Lower lobe of right lung (tissue), 2 donors: ENCODE measurements at regions not wholly inside any gene's neighbourhood (a gene's known extent, or its start where the extent isn't known, plus 50 kb on each side); places are given as distances from the start of the nearest gene placed in this dataset.
"Not testable (repeated sequence)": the region's sequence is repeated elsewhere in the genome, so short reads cannot be mapped to it uniquely, and the experiment has no call there.

Source experiments
- ATAC-seq, 2 donors: fragments of 200-7000 bp; cut with Tn5 transposase; one replicate each; pipeline ENCODE4 v1.9.1; 2020 to 2022; ENCODE audit warnings: mild to moderate bottlenecking in 2 of 2, moderate library complexity in 2 of 2
- DNase-seq: peaks from one replicate; pipeline ENCODE4 v3.0.0-alpha.2; 2020
- H3K27ac ChIP-seq: fragments of 200-600 bp; one replicate; pipeline ENCODE4 v1.8.0; 2022
- H3K27me3 ChIP-seq: fragments of 200-600 bp; one replicate; pipeline ENCODE4 v1.8.0; 2022; ENCODE audit warnings: low read depth
- H3K36me3 ChIP-seq: fragments of 200-600 bp; one replicate; pipeline ENCODE4 v1.8.0; 2022; ENCODE audit warnings: mild to moderate bottlenecking
- H3K4me1 ChIP-seq: fragments of 200-600 bp; one replicate; pipeline ENCODE4 v1.8.0; 2022
- H3K4me3 ChIP-seq: fragments of 200-600 bp; one replicate; pipeline ENCODE4 v1.8.0; 2022; ENCODE audit warnings: mild to moderate bottlenecking
- H3K9me3 ChIP-seq: fragments of 200-600 bp; one replicate; pipeline ENCODE4 v1.8.0; 2022
- CTCF ChIP-seq: fragments of 200-600 bp; IDR thresholded peaks from one replicate; pipeline ENCODE4 v1.8.0; 2022; ENCODE audit warnings: antibody characterized with exemption, mild to moderate bottlenecking
- intact Hi-C: fragments of 100-400 bp; cut with DNase I; formaldehyde crosslinking; loops from one replicate; pipeline ENCODE4 v1.11.0; 2022
- donor health status: DM: no; HTN: yes; CAD: no; lungs with severe emphysema.

GRCh38 chr9:25129537-25129936 is 548.7 kb downstream of the TUSC1 start:
- DNase-seq (no peak), ATAC-seq (no peak)
- Histone ChIP-seq H3K4me1 (no peaks in the 10 kb centered on the region), H3K27me3 (no peaks in the 10 kb centered on the region), H3K9me3 (no peaks in the 10 kb centered on the region), H3K27ac (no peak overlapping the region), H3K4me3 (no peak overlapping the region), H3K36me3 (no peaks in the 10 kb centered on the region)
- intact Hi-C loops = no loop called here
- no peak for TF ChIP-seq CTCF

- no peak overlapping the region for H3K4me3 ChIP-seq
- ATAC-seq (no peak), DNase-seq (no peak)
- TF ChIP-seq CTCF = no peak
- H3K9me3 ChIP-seq = no peaks in the 10 kb centered on the region
- H3K36me3 ChIP-seq = no peaks in the 10 kb centered on the region
- intact Hi-C loops = no loop called here
- H3K27me3 ChIP-seq = no peaks in the 10 kb centered on the region
- no peaks in the 10 kb centered on the region for H3K4me1 ChIP-seq
- no peak overlapping the region for H3K27ac ChIP-seq
Observed at GRCh38 chr9:25121811-25122210, 556.4 kb downstream of the TUSC1 start.

GRCh38 chr9:25119041-25119440 is 559.2 kb downstream of the TUSC1 start:
- H3K9me3 ChIP-seq = no peaks in the 10 kb centered on the region
- H3K4me1 ChIP-seq = no peaks in the 10 kb centered on the region
- intact Hi-C loops = no loop called here
- H3K27ac ChIP-seq = no peak overlapping the region
- H3K27me3 ChIP-seq = no peaks in the 10 kb centered on the region
- DNase-seq = no peak
- ATAC-seq = no peak
- H3K4me3 ChIP-seq = no peak overlapping the region
- TF ChIP-seq CTCF = no peak
- no peaks in the 10 kb centered on the region for H3K36me3 ChIP-seq

- ATAC-seq (no peak), DNase-seq (no peak)
- Histone ChIP-seq H3K4me1 (no peaks in the 10 kb centered on the region), H3K9me3 (no peaks in the 10 kb centered on the region), H3K4me3 (no peak overlapping the region), H3K27ac (no peak overlapping the region), H3K36me3 (no peaks in the 10 kb centered on the region), H3K27me3 (no peaks in the 10 kb centered on the region)
- intact Hi-C loops = no loop called here
- TF ChIP-seq CTCF = no peak
Observed at GRCh38 chr9:25117791-25118190, 560.5 kb downstream of the TUSC1 start.

- ATAC-seq, intact Hi-C loops, DNase-seq, H3K36me3 ChIP-seq, H3K4me3 ChIP-seq, H3K9me3 ChIP-seq, H3K4me1 ChIP-seq, H3K27ac ChIP-seq, H3K27me3 ChIP-seq: not testable (repeated sequence)
Observed at GRCh38 chr9:25102204-25102603, 556.5 kb upstream of the IZUMO3 start.

GRCh38 chr9:25094518-25094917 is 548.8 kb upstream of the IZUMO3 start:
- TF ChIP-seq CTCF = no peak
- Histone ChIP-seq H3K27me3 (no peaks in the 10 kb centered on the region), H3K27ac (no peak overlapping the region), H3K4me3 (no peak overlapping the region), H3K4me1 (no peaks in the 10 kb centered on the region), H3K36me3 (no peaks in the 10 kb centered on the region), H3K9me3 (no peaks in the 10 kb centered on the region)
- no peak for DNase-seq
- intact Hi-C loops = no loop called here
- no peak for ATAC-seq
